NCI-H460 (cell line): ENCODE measurements at regions not wholly inside any gene's neighbourhood (a gene's known extent, or its start where the extent isn't known, plus 50 kb on each side); places are given as distances from the start of the nearest gene placed in this dataset.
A peak's percentile ranks its signal among the peaks of the same experiment; 100 is the strongest.
"Not testable (repeated sequence)": the region's sequence is repeated elsewhere in the genome, so short reads cannot be mapped to it uniquely, and the experiment has no call there.

Experiments used
- DNase-seq: peaks from one replicate; pipeline ENCODE4 v3.0.0-alpha.2; 2016; ENCODE audit warnings: low read depth; ENCODE audit errors: extremely low read depth

- DNase-seq: no peak
Measured at GRCh38 chr5:115469904-115470516, 74.6 kb downstream of the FEM1C start.

GRCh38 chr5:115467628-115468027 is 76.9 kb downstream of the FEM1C start:
- no peak for DNase-seq

GRCh38 chr5:115465431-115465830 is 79.1 kb downstream of the FEM1C start:
- DNase-seq: no peak

DNA sequence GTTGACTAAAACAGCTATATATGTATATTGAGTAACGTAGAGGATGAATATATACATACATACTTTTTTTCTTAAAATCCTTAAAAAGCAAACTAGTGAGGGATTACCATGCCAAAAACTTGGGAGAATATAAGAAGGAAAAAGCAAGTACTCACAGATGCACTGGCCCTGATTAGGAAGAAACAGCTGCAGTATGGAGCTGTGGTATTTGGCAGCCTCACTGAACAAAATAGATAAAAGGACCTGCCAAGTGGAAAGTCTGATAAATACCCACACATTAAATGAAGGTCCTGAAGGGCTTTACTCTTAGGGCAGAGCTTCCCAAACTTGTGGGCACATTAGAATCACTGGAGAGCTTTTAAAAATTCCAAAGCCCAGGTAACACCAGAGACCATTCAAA is 80.6 kb downstream of the FEM1C start:
- no peak for DNase-seq

GRCh38 chr5:115461506-115462290 is 82.9 kb downstream of the FEM1C start:
- DNase-seq: peak; percentile 19

- DNase-seq: no peak
Measured at GRCh38 chr5:115461093-115461492, 83.5 kb downstream of the FEM1C start.

GRCh38 chr5:115460472-115460871 is 84.1 kb downstream of the FEM1C start:
- DNase-seq: peak; percentile 26

DNA sequence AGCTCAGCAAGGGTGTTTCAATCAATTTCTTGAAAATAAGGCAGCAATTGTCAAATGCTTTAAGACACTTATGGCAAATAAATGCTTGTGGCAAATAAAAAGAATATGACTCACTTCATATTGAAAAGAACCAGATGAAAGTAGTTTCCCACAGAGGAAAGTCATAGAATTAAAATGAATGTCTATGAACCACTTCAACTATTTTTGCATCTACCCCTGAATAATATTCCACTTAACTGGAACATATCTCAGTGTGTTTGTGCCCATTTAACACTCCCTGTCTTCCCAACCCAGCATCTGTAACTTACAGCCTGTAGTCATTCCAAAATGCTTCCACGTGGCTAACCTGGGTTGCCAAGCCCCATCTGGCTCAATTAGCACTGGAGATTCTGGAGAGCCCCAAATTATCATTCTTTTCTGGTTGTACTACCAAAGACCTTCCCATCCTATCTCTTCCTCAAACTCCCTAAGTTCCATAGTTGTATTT is 84.7 kb downstream of the FEM1C start:
- no peak for DNase-seq

GRCh38 chr5:115458416-115458815 is 86.2 kb downstream of the FEM1C start:
- DNase-seq: no peak

DNA sequence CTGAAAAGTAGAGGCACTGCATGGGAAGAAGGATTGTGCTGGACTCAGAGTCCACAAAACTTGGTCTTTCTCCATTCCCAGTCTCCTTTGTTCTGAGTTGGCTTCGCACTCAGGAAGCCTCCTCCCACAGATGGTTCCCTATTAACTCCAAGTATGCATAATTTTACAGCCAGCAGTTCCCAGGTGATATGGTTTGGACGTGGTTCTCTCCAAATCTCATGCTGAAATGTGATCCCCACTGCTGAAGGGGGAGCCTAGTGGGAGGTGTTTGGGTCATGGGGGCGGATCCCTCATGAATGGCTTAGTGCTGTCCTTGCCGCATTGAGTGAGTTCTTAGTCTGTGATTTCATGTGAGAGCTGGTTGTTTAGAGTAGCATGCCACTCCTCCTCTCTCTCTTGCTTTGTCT is 86.6 kb downstream of the FEM1C start:
- DNase-seq: no peak

- DNase-seq: no peak
Measured at GRCh38 chr5:115457571-115457970, 87.0 kb downstream of the FEM1C start.

- DNase-seq: no peak
Measured at GRCh38 chr5:115456539-115457040, 88.0 kb downstream of the FEM1C start.

GRCh38 chr5:115456056-115456455 is 88.5 kb downstream of the FEM1C start:
- no peak for DNase-seq

DNA sequence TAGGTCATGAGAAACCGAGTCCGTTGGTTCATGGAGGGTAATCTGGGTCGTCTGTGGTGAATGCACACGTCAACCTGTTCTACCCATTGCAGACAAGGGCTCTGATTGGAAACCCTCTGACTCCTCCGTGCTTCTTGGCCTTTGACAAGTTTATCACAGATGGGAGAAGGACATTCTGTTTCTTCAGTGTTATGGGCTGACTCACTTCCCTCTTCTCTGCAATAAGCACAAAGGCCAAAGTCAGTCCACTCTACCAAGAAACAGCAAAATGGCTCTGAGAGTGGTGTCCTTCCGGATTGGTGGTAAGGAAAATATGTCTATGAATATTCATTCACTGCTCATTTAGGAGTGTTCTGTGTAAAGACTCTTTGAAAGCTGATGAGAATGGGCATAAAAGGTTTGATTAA is 89.3 kb downstream of the FEM1C start:
- no peak for DNase-seq

- DNase-seq: no peak
Measured at GRCh38 chr5:115453391-115454095, 91.0 kb downstream of the FEM1C start.

GRCh38 chr5:115452536-115453235 is 91.9 kb downstream of the FEM1C start:
- DNase-seq: no peak

GRCh38 chr5:115452083-115452482 is 92.5 kb downstream of the FEM1C start:
- no peak for DNase-seq

DNA sequence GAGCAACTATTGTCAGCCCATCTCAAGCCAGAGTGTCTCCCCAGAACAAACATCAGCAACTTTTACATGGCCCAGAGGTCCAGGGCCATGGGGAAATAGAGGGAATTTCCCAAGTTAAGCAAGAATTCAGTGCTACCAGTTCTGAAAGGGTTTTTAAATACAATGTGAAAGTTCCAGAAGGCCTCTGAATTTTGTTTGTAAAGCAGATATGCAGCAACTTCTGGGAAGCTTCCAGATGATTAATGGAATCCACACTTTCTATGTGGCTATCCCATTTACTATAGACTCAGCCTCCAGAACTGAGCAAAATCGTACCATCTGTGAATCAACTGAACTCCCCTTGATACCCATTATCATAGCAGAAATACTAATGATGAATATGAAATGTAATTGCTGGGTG is 93.8 kb downstream of the FEM1C start:
- DNase-seq: no peak

GRCh38 chr5:115448630-115449029 is 95.9 kb downstream of the FEM1C start:
- DNase-seq: not testable (repeated sequence)

DNA sequence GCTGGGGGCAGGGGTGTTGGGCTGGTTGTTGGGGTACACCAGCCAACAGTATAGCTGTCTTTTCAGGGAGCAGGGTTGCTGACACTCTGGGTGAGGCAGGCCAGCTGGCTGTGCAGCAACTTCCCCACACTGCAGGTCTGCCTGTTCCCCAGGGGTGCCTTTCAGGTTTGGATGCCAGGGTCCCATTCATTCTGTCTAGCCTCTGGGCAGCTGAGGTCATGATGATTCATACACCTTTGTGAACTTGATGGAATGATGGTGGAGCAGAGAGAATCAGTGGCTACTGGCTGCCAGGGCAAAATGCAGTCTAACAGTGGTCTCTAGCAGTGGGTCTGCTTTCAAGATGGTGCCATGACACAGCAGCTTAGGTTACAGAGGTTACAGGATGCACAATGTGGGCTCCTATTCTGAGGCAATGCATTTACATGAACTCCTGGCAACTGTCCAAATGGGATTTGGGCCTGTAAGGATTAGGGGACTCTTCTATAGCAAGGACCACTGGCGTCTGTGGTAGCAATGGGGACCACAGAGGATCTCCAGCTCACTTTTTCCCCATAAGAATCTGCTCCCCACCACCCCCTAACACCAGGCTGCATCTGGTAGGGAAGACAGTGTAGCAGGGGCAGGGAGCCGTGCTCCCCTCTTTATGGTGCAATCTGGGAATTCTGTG is 103.7 kb downstream of the FEM1C start:
- DNase-seq: no peak
